ENCODE measurements at regions not wholly inside any gene's neighbourhood (a gene's known extent, or its start where the extent isn't known, plus 50 kb on each side); places are given as distances from the start of the nearest gene placed in this dataset.

GRCh38 chr16:87186876-87187533 lies 130.2 kb downstream of the C16orf95 start:
- Histone ChIP-seq H4K20me1 (ENCODE audit: insufficient read depth) (no peaks in the 10 kb centered on the region), H3K79me2 (ENCODE audit: insufficient read depth) (no peaks in the 10 kb centered on the region), H3K4me1 (ENCODE audit: insufficient read depth) (no peaks in the 10 kb centered on the region), H3K9ac (no peak overlapping the region), H3K9me2 (ENCODE audit: insufficient read depth) (no peaks in the 10 kb centered on the region), H3K27ac (no peak overlapping the region), H3K9me3 (ENCODE audit: low read depth) (no peaks in the 10 kb centered on the region), H3K27me3 (replicated peaks; ENCODE audit: insufficient read depth) (no peaks in the 10 kb centered on the region), H3K36me3 (ENCODE audit: low read depth) (no peaks in the 10 kb centered on the region), H2AFZ (no peak overlapping the region), H3F3A (ENCODE audit: insufficient read depth) (no peaks in the 10 kb centered on the region; the same call in 1 of the 2 replicates), H3K4me3 (no peak overlapping the region), H3K4me2 (ENCODE audit: unreplicated experiment) (no peak overlapping the region)
- TF ChIP-seq EZH2 (IDR thresholded peaks at IDR 0.05; ENCODE audit: insufficient read depth, poor library complexity, severe bottlenecking) (no peak), EZH2phosphoT487 (IDR thresholded peaks at IDR 0.05; ENCODE audit: insufficient read depth, low read depth) (no peak)
- 63 to 70% methylated on average over 11 of the region's 11 CpGs for WGBS, 2 experiments (ENCODE audit: low coverage in 1 of 2, low lambda C conversion rate in 2 of 2, missing lambda C conversion rate in 2 of 2)
- in situ Hi-C loops (cut with MboI), result no loop called here
- no peak for DNase-seq

- no peaks in the 10 kb centered on the region; the same call in 1 of the 2 replicates for H3F3A ChIP-seq (ENCODE audit: insufficient read depth)
- H3K4me3 ChIP-seq, result no peak overlapping the region
- H3K36me3 ChIP-seq (ENCODE audit: low read depth), result no peaks in the 10 kb centered on the region
- TF ChIP-seq EZH2phosphoT487 (IDR thresholded peaks at IDR 0.05; ENCODE audit: insufficient read depth, low read depth), result no peak
- no peak for TF ChIP-seq EZH2 (IDR thresholded peaks at IDR 0.05; ENCODE audit: insufficient read depth, poor library complexity, severe bottlenecking)
- no peaks in the 10 kb centered on the region for H3K27me3 ChIP-seq (replicated peaks; ENCODE audit: insufficient read depth)
- H4K20me1 ChIP-seq (ENCODE audit: insufficient read depth), result no peaks in the 10 kb centered on the region
- no peaks in the 10 kb centered on the region for H3K79me2 ChIP-seq (ENCODE audit: insufficient read depth)
- H3K4me2 ChIP-seq (ENCODE audit: unreplicated experiment), result no peak overlapping the region
- DNase-seq, result no peak
- H3K27ac ChIP-seq, result no peak overlapping the region
- in situ Hi-C loops (cut with MboI), result no loop called here
- no peak overlapping the region for H2AFZ ChIP-seq
- no peaks in the 10 kb centered on the region for H3K9me2 ChIP-seq (ENCODE audit: insufficient read depth)
- no peaks in the 10 kb centered on the region for H3K4me1 ChIP-seq (ENCODE audit: insufficient read depth)
- WGBS, 2 experiments (ENCODE audit: low coverage in 1 of 2, low lambda C conversion rate in 2 of 2, missing lambda C conversion rate in 2 of 2), result 67 to 72% methylated on average over 6 to 8 of the region's 8 CpGs
- H3K9me3 ChIP-seq (ENCODE audit: low read depth), result no peaks in the 10 kb centered on the region
- H3K9ac ChIP-seq, result no peak overlapping the region
Observed at GRCh38 chr16:87188104-87188503, 129.1 kb downstream of the C16orf95 start.

GRCh38 chr16:87189426-87189825 lies 127.8 kb downstream of the C16orf95 start:
- H2AFZ ChIP-seq, result no peak overlapping the region
- DNase-seq, result no peak
- H3K27me3 ChIP-seq (replicated peaks; ENCODE audit: insufficient read depth), result no peaks in the 10 kb centered on the region
- no peaks in the 10 kb centered on the region; the same call in 1 of the 2 replicates for H3F3A ChIP-seq (ENCODE audit: insufficient read depth)
- no peak overlapping the region for H3K27ac ChIP-seq
- no peaks in the 10 kb centered on the region for H3K9me3 ChIP-seq (ENCODE audit: low read depth)
- no peaks in the 10 kb centered on the region for H3K9me2 ChIP-seq (ENCODE audit: insufficient read depth)
- no peaks in the 10 kb centered on the region for H3K4me1 ChIP-seq (ENCODE audit: insufficient read depth)
- H3K4me2 ChIP-seq (ENCODE audit: unreplicated experiment), result no peak overlapping the region
- H3K9ac ChIP-seq, result no peak overlapping the region
- H4K20me1 ChIP-seq (ENCODE audit: insufficient read depth), result no peaks in the 10 kb centered on the region
- WGBS, 2 experiments (ENCODE audit: low coverage in 1 of 2, low lambda C conversion rate in 2 of 2, missing lambda C conversion rate in 2 of 2), result 87 to 88% methylated on average over 8 of the region's 8 CpGs
- no peak overlapping the region for H3K4me3 ChIP-seq
- H3K36me3 ChIP-seq (ENCODE audit: low read depth), result no peaks in the 10 kb centered on the region
- in situ Hi-C loops (cut with MboI), result no loop called here
- no peaks in the 10 kb centered on the region for H3K79me2 ChIP-seq (ENCODE audit: insufficient read depth)
- TF ChIP-seq EZH2phosphoT487 (IDR thresholded peaks at IDR 0.05; ENCODE audit: insufficient read depth, low read depth) (no peak), EZH2 (IDR thresholded peaks at IDR 0.05; ENCODE audit: insufficient read depth, poor library complexity, severe bottlenecking) (no peak)

GRCh38 chr16:87190288-87191230 lies 126.6 kb downstream of the C16orf95 start:
- Histone ChIP-seq H3K79me2 (ENCODE audit: insufficient read depth) (no peaks in the 10 kb centered on the region), H3K4me3 (no peak overlapping the region), H3K27me3 (replicated peaks; ENCODE audit: insufficient read depth) (no peaks in the 10 kb centered on the region), H3K4me1 (ENCODE audit: insufficient read depth) (no peaks in the 10 kb centered on the region), H3K4me2 (ENCODE audit: unreplicated experiment) (no peak overlapping the region), H2AFZ (no peak overlapping the region), H3K9ac (no peak overlapping the region), H3K36me3 (ENCODE audit: low read depth) (no peaks in the 10 kb centered on the region), H3K9me3 (ENCODE audit: low read depth) (no peaks in the 10 kb centered on the region), H4K20me1 (ENCODE audit: insufficient read depth) (no peaks in the 10 kb centered on the region), H3K9me2 (ENCODE audit: insufficient read depth) (no peaks in the 10 kb centered on the region), H3K27ac (no peak overlapping the region), H3F3A (ENCODE audit: insufficient read depth) (no peaks in the 10 kb centered on the region; the same call in 1 of the 2 replicates)
- TF ChIP-seq EZH2phosphoT487 (IDR thresholded peaks at IDR 0.05; ENCODE audit: insufficient read depth, low read depth) (no peak), EZH2 (IDR thresholded peaks at IDR 0.05; ENCODE audit: insufficient read depth, poor library complexity, severe bottlenecking) (no peak)
- WGBS, 2 experiments (ENCODE audit: low coverage in 1 of 2, low lambda C conversion rate in 2 of 2, missing lambda C conversion rate in 2 of 2), result 76 to 77% methylated on average over 9 of the region's 9 CpGs
- in situ Hi-C loops (cut with MboI), result no loop called here
- DNase-seq, result no peak

Data from GM23248 (cell line).